Retinal pigment epithelial cell (primary cell): ENCODE measurements at regions not wholly inside any gene's neighbourhood (a gene's known extent, or its start where the extent isn't known, plus 50 kb on each side); places are given as distances from the start of the nearest gene placed in this dataset.

ENCODE experiments used
- DNase-seq: peaks from one replicate; pipeline ENCODE4 v3.0.0-alpha.2; 2010; ENCODE audit warnings: low read depth
- H3K4me3 ChIP-seq: 2 replicates; pipeline ENCODE4 v1.5.1; 2011; ENCODE audit warnings: mild to moderate bottlenecking, low read length, control low read depth, moderate library complexity
- TF ChIP-seq, protein P1 (sequence below): conservative IDR thresholded peaks from 2 replicates; pipeline ENCODE4 v1.5.1; 2011; ENCODE audit warnings: low read depth, low read length, control low read depth, inconsistent platforms

DNA sequence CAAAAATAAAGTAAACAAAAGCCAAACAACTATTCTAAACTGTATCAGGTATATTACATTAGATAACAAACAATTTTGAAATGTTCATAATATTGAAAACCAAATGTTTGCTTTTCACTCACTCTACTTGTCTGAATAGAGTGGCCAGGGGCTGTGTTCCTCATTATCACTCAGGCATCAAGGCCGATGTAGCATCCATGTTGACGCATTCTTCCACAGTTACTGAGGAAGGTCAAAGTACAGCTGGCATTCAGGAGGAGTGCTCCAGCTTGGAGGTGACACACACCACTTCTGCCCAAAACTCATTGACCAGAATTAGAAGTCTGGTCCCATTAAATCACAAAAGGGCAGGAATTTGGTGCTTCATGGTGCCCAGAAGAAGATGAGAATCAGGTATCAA is 137.6 kb upstream of the MANEA start:
- H3K4me3 ChIP-seq = no peak overlapping the region
- DNase-seq = no peak
- TF ChIP-seq, protein P1, sequence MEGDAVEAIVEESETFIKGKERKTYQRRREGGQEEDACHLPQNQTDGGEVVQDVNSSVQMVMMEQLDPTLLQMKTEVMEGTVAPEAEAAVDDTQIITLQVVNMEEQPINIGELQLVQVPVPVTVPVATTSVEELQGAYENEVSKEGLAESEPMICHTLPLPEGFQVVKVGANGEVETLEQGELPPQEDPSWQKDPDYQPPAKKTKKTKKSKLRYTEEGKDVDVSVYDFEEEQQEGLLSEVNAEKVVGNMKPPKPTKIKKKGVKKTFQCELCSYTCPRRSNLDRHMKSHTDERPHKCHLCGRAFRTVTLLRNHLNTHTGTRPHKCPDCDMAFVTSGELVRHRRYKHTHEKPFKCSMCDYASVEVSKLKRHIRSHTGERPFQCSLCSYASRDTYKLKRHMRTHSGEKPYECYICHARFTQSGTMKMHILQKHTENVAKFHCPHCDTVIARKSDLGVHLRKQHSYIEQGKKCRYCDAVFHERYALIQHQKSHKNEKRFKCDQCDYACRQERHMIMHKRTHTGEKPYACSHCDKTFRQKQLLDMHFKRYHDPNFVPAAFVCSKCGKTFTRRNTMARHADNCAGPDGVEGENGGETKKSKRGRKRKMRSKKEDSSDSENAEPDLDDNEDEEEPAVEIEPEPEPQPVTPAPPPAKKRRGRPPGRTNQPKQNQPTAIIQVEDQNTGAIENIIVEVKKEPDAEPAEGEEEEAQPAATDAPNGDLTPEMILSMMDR = no peak

DNA sequence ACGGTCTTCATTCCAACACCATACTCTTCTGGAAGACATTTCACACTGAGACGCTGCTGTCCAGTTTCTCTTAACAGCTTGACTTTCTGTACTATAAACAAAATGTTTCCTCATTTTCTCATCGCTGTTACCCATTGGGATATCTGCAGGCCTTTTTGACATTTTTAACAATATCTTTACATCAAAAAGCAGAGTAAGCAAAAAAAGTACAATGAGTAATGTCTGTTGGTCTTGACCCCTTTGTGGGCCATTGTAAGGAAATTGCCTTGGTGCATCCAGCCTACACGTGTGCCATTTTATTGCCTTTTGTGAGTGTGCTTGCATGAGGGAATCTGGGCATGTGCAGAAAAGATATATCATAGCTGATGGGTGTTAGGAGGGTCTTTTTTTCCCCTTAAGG is 129.1 kb upstream of the MANEA start:
- no peak for DNase-seq
- H3K4me3 ChIP-seq = no peak overlapping the region
- TF ChIP-seq, protein P1 = no peak

DNA sequence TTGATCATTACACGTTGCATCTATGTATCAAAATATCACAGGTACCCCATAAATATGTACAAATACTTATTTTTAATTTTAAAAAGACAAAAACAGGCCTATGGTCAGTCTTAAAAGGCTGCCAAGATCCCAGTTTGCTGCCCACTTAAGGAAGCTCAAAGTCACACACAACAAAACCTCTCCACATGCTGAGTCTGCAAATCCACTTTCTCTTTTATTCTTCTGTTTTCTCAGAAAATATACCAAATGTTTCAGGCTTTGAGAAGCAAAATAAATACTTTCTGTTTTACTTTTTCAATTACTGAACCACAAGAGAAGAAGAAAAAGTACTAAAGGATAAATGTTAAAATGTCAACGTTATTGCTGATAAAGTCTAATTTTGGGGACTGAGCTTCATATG is 107.8 kb upstream of the MANEA start:
- H3K4me3 ChIP-seq = no peak overlapping the region
- no peak for DNase-seq
- TF ChIP-seq, protein P1 = no peak

DNA sequence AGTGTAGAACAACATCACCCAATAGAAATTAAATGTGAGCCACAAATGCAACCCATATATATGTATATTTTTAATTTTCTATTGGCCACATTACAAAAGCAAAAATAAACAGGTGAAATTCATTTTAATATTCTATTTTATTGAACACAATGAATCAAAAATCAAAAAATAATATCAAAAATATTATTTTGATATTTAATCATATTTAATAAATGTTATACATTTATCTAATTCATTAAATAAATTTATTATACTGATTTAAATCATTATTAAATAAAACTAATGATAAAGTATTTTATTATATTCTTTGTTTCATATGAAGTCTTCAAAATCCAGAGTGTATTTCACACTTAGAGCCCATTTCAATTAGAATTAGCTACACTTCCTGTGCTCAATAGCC is 98.4 kb upstream of the MANEA start:
- no peak for DNase-seq
- no peak overlapping the region for H3K4me3 ChIP-seq
- TF ChIP-seq, protein P1 = no peak

DNA sequence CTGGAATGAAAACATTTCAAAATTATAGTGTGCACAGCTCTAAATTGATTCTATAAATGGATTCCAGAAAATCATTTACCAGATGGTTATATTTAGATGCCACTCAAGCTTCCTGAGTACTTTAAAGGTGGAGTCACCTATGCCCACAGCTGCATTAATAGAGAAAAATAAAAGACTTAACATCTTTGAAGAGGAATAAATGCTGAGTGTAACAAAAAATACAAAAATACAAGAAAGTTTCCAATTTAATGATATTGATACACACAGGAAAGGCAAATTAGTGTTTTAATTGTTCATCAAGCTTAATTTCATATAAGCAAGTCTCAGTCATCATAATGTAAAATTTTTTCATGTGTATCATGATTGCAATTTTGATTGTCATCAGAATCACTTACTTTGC is 89.5 kb upstream of the MANEA start:
- H3K4me3 ChIP-seq = no peak overlapping the region
- no peak for DNase-seq
- TF ChIP-seq, protein P1 = no peak

DNA sequence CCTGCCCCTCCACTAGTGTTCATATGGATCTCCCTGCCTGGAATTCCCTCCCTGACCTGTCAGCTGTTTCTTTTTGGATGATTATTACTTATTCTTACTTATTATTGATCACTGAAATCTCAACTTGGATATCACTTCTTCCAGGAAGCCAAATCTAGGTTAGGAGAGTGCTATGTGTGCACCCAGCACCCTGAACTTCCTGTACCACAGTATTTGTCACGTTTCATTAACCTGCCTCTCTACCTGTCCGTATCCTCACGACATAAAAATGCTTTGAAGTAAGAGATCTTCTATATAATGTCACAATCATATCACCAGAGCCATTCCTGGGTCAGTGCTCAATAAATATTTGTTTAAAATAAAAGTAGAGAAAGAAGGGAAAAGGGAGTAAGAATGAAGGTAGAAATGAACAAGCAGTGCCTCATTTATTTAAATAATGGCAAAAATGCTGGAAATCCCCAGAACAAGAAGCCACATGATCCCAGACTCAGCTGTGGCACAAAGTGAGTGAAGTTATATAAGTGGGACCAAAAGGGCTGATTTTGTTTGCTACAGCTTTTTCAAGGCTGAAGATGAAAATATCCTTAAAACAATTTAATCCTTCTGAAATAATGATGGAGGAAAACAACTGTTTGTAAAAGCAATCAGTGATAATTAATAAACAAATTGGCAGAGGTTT is 88.0 kb upstream of the MANEA start:
- TF ChIP-seq, protein P1 = no peak
- no peak overlapping the region for H3K4me3 ChIP-seq
- DNase-seq = no peak

DNA sequence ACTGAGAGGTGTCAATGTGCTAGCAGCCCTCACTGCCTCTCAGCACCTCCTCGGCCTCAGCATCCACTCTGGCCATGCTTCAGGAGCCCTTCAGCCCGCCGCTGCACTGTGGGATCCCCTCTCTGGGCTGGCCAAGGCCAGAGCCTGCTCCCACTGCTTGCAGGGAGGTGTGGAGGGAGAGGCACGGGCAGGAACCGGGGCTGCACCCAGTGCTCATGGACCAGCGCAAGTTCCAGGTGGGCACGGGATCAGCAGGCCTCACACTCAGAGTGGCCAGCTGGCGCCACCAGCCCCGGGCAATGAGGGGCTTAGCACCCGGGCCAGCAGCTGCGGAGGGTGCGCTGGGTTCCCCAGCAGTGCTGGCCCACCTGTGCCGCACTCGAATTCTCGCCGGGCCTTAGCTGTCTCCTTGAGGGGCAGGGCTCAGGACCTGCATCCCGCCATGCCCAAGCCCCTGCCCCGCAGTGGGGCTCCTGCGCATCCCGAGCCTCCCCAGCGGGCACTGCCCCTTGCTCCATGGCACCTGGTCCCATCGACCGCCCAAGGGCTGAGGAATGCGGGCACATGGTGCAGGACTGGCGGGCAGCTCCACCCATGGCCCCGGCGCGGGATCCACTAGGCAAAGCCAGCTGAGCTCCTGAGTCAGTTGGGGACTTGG is 80.4 kb upstream of the MANEA start:
- TF ChIP-seq, protein P1 = no peak
- DNase-seq = no peak
- H3K4me3 ChIP-seq = no peak overlapping the region
